ENCODE measurements at regions not wholly inside any gene's neighbourhood (a gene's known extent, or its start where the extent isn't known, plus 50 kb on each side); places are given as distances from the start of the nearest gene placed in this dataset.
"Not testable (repeated sequence)": the region's sequence is repeated elsewhere in the genome, so short reads cannot be mapped to it uniquely, and the experiment has no call there.

- no peak for DNase-seq
These were observed 209.8 kb downstream of the CSNK1G3 start for GRCh38 chr5:123721675-123722276.

- DNase-seq, result no peak
These were observed 209.0 kb downstream of the CSNK1G3 start for GRCh38 chr5:123720955-123721354.

GRCh38 chr5:123720339-123720738 is 208.4 kb downstream of the CSNK1G3 start:
- no peak for DNase-seq

GRCh38 chr5:123719004-123719403 is 207.0 kb downstream of the CSNK1G3 start:
- DNase-seq, result no peak

GRCh38 chr5:123718238-123718637 is 206.3 kb downstream of the CSNK1G3 start:
- DNase-seq, result no peak

- DNase-seq, result no peak
These were observed 205.2 kb downstream of the CSNK1G3 start for GRCh38 chr5:123717139-123717538.

GRCh38 chr5:123710031-123710430 is 198.1 kb downstream of the CSNK1G3 start:
- DNase-seq, result no peak

- DNase-seq, result no peak
These were observed 197.4 kb downstream of the CSNK1G3 start for GRCh38 chr5:123709422-123709821.

GRCh38 chr5:123708074-123708806 is 196.3 kb downstream of the CSNK1G3 start:
- DNase-seq, result no peak

- DNase-seq, result no peak
These were observed 194.6 kb downstream of the CSNK1G3 start for GRCh38 chr5:123706531-123706930.

GRCh38 chr5:123705741-123706140 is 193.8 kb downstream of the CSNK1G3 start:
- no peak for DNase-seq

- DNase-seq, result no peak
These were observed 189.7 kb downstream of the CSNK1G3 start for GRCh38 chr5:123701511-123702200.

GRCh38 chr5:123700624-123701287 is 188.8 kb downstream of the CSNK1G3 start:
- DNase-seq, result no peak

GRCh38 chr5:123699571-123699970 is 187.6 kb downstream of the CSNK1G3 start:
- DNase-seq, result no peak

GRCh38 chr5:123698937-123699336 is 187.0 kb downstream of the CSNK1G3 start:
- DNase-seq, result not testable (repeated sequence)

- DNase-seq, result no peak
These were observed 185.0 kb downstream of the CSNK1G3 start for GRCh38 chr5:123696921-123697341.

GRCh38 chr5:123690821-123691220 is 178.8 kb downstream of the CSNK1G3 start:
- DNase-seq, result no peak

- no peak for DNase-seq
These were observed 169.1 kb downstream of the CSNK1G3 start for GRCh38 chr5:123681061-123681460.

GRCh38 chr5:123673107-123673506 is 161.1 kb downstream of the CSNK1G3 start:
- no peak for DNase-seq

GRCh38 chr5:123671711-123672456 is 159.9 kb downstream of the CSNK1G3 start:
- no peak for DNase-seq

GRCh38 chr5:123671042-123671441 is 159.1 kb downstream of the CSNK1G3 start:
- DNase-seq, result peak; percentile 41

All from activated CD4-positive, alpha-beta T cell treated with anti-CD3 and anti-CD28 coated beads, Interleukin-2, amount 50 U/mL, for 1 hour (primary cell).